HCT116 (cell line): ENCODE measurements at regions not wholly inside any gene's neighbourhood (a gene's known extent, or its start where the extent isn't known, plus 50 kb on each side); places are given as distances from the start of the nearest gene placed in this dataset.

ENCODE experiments used
- ATAC-seq: fragments of 200-7000 bp; cut with Tn5 transposase; 2 replicates; pipeline ENCODE4 v1.9.1; 2020; ENCODE audit warnings: mild to moderate bottlenecking, moderate library complexity
- BruUV-seq: library from RNA; stranded (reverse); fragments of 400-500 nt; replicated peaks from 2 replicates; lab custom pipeline; 2021; lab: Mats Ljungman, UMichigan
- CTCF ChIA-PET: fragments of 300-600 bp; sonication (Branson Sonifier 250); formaldehyde crosslinking; loops from one replicate; lab custom pipeline; 2021; ENCODE audit warnings: antibody characterized with exemption; lab: Charles Lee
- POLR2A ChIA-PET: fragments of 300-600, 350-600 bp; sonication (Branson Sonifier 250); formaldehyde crosslinking; loops from one replicate; lab custom pipeline; 2021; ENCODE audit warnings: antibody characterized with exemption; lab: Charles Lee
- RAD21 ChIA-PET, 2 experiments: fragments of 300-600 bp; sonication (Branson Sonifier 250); formaldehyde crosslinking; loops; one replicate each; lab custom pipeline; 2023; ENCODE audit warnings: low total read pairs in 2 of 2; ENCODE audit not compliant: uncharacterized antibody in 2 of 2, unreplicated experiment in 2 of 2, low non-redundant PET in 1 of 2; lab: Charles Lee
- DNase-seq: peaks from one replicate; pipeline ENCODE4 v3.0.0-alpha.2; 2010; ENCODE audit warnings: low read depth, low spot score
- H2AFZ ChIP-seq: fragments of 200-600 bp; shearing (Covaris generic), sonication (generic); 2 replicates; pipeline ENCODE4 v1.6.1; 2017; ENCODE audit warnings: low read depth, mixed run types, mixed read lengths, antibody characterized with exemption, low read length; ENCODE audit not compliant: poor library complexity, severe bottlenecking
- H3K27ac ChIP-seq: 2 replicates; pipeline ENCODE4 v1.5.1; 2012; ENCODE audit warnings: low read depth, low read length
- H3K27me3 ChIP-seq: fragments of 200-600 bp; sonication (generic); 2 replicates; pipeline ENCODE4 v1.6.1; 2016; ENCODE audit warnings: mixed run types, low read length, mixed read lengths; ENCODE audit not compliant: insufficient read depth
- H3K36me3 ChIP-seq, 2 experiments: fragments of 200-500 bp in 1 of 2; fragments of 200-600 bp in 1 of 2; sonication (Bioruptor generic) in 1 of 2; sonication (generic) in 1 of 2; 2 replicates each; pipeline versions ENCODE4 v1.5.1 to v1.6.1; 2014 to 2016; ENCODE audit warnings: low read length in 2 of 2, inconsistent platforms in 1 of 2, mixed read lengths in 1 of 2, mixed run types in 1 of 2; ENCODE audit not compliant: insufficient read depth in 2 of 2, control insufficient read depth in 1 of 2
- H3K4me1 ChIP-seq, 2 experiments: fragments of 200-600 bp in 1 of 2; sonication (generic) in 1 of 2; 2 replicates each; pipeline versions ENCODE4 v1.5.1 to v1.6.1; 2012 to 2017; ENCODE audit warnings: low read length in 2 of 2, inconsistent platforms in 1 of 2, mild to moderate bottlenecking in 1 of 2, mixed read lengths in 1 of 2, mixed run types in 1 of 2, moderate library complexity in 1 of 2; ENCODE audit not compliant: insufficient read depth in 2 of 2, control insufficient read depth in 1 of 2
- H3K4me2 ChIP-seq: fragments of 200-600 bp; sonication (generic); 2 replicates; pipeline ENCODE4 v1.6.1; 2017; ENCODE audit warnings: mixed run types, low read length, mixed read lengths
- H3K4me3 ChIP-seq, 2 experiments: fragments of 200-600 bp in 1 of 2; sonication (generic) in 1 of 2; replicated peaks in 1 of 2; 2 replicates each; pipeline ENCODE4 v1.5.1; 2011 to 2016; ENCODE audit warnings: low read length in 2 of 2, control low read depth in 1 of 2, low read depth in 1 of 2, mild to moderate bottlenecking in 1 of 2, mixed read lengths in 1 of 2, mixed run types in 1 of 2
- H3K79me2 ChIP-seq: fragments of 200-600 bp; sonication (generic); 2 replicates; pipeline ENCODE4 v1.6.1; 2017; ENCODE audit warnings: mild to moderate bottlenecking, mixed run types, low read length, moderate library complexity, mixed read lengths; ENCODE audit not compliant: insufficient read depth
- H3K9ac ChIP-seq: fragments of 200-600 bp; sonication (generic); 2 replicates; pipeline ENCODE4 v1.6.1; 2016; ENCODE audit warnings: low read length, mixed read lengths
- H3K9me2 ChIP-seq: fragments of 200-600 bp; sonication (generic), shearing (Covaris generic); 2 replicates; pipeline ENCODE4 v1.6.1; 2017; ENCODE audit warnings: mixed run types, mild to moderate bottlenecking, moderate library complexity; ENCODE audit not compliant: insufficient read depth
- H3K9me3 ChIP-seq, 2 experiments: fragments of 200-500 bp in 1 of 2; fragments of 200-600 bp in 1 of 2; sonication (Bioruptor generic) in 1 of 2; sonication (generic) in 1 of 2; 2 replicates each; pipeline ENCODE4 v1.6.1; 2014 to 2017; ENCODE audit warnings: low read length in 2 of 2, mixed read lengths in 2 of 2, inconsistent platforms in 1 of 2, low read depth in 1 of 2, mild to moderate bottlenecking in 1 of 2, mixed run types in 1 of 2, moderate library complexity in 1 of 2; ENCODE audit not compliant: control insufficient read depth in 1 of 2, insufficient read depth in 1 of 2
- H4K20me1 ChIP-seq: fragments of 200-600 bp; sonication (generic), shearing (Covaris generic); 2 replicates; pipeline ENCODE4 v1.6.1; 2017; ENCODE audit warnings: mixed run types, mild to moderate bottlenecking, moderate library complexity; ENCODE audit not compliant: insufficient read depth
- CBX3 ChIP-seq: IDR thresholded peaks from 2 replicates; pipeline ENCODE4 v1.6.1; 2012; ENCODE audit warnings: low read depth
- EGR1 ChIP-seq: IDR thresholded peaks from 2 replicates; pipeline ENCODE4 v1.6.1; 2012; ENCODE audit warnings: low read depth
- ELF1 ChIP-seq: IDR thresholded peaks from 2 replicates; pipeline ENCODE4 v1.6.1; 2012; ENCODE audit warnings: low read depth, borderline replicate concordance
- EZH2phosphoT487 ChIP-seq: fragments of 200-600 bp; IDR thresholded peaks from 2 replicates; pipeline ENCODE4 v1.6.1; 2018; ENCODE audit warnings: antibody characterized with exemption, borderline replicate concordance
- FOSL1 ChIP-seq: IDR thresholded peaks from 2 replicates; pipeline ENCODE4 v1.6.1; 2012; ENCODE audit warnings: low read depth
- POLR2A ChIP-seq: IDR thresholded peaks from 2 replicates; pipeline ENCODE4 v1.7.0; 2011; ENCODE audit warnings: borderline replicate concordance; ENCODE audit not compliant: insufficient read depth, insufficient read length; ENCODE audit errors: extremely low read depth
- POLR2AphosphoS5 ChIP-seq: IDR thresholded peaks from 2 replicates; pipeline ENCODE4 v1.6.1; 2011; ENCODE audit warnings: mild to moderate bottlenecking, low read depth, low read length, moderate library complexity
- RAD21 ChIP-seq: IDR thresholded peaks from 2 replicates; pipeline ENCODE4 v1.6.1; 2012; ENCODE audit warnings: low read depth, mild to moderate bottlenecking
- SP1 ChIP-seq: IDR thresholded peaks from 2 replicates; pipeline ENCODE4 v1.6.1; 2012; ENCODE audit warnings: low read depth
- SRF ChIP-seq: IDR thresholded peaks from 2 replicates; pipeline ENCODE4 v1.6.1; 2012; ENCODE audit warnings: low read depth
- TCF7L2 ChIP-seq: IDR thresholded peaks from 2 replicates; pipeline ENCODE4 v1.7.0; 2011; ENCODE audit warnings: borderline replicate concordance, inconsistent platforms; ENCODE audit not compliant: insufficient read depth, insufficient read length; ENCODE audit errors: extremely low read depth
- ZFX ChIP-seq: fragments of 450-650 bp; IDR thresholded peaks from 2 replicates; pipeline ENCODE4 v1.6.1; 2017
- ZNF274 ChIP-seq: fragments of 200-500 bp; sonication (Bioruptor generic); IDR thresholded peaks from 2 replicates; pipeline ENCODE4 v1.6.1; 2014; ENCODE audit warnings: mild to moderate bottlenecking, low read depth, low read length, inconsistent platforms
- intact Hi-C: fragments of 100-400 bp; cut with micrococcal nuclease; formaldehyde crosslinking; loops from 2 replicates; pipeline ENCODE4 v1.10.0; 2022
- TF ChIP-seq, protein P1 (sequence below): IDR thresholded peaks from 2 replicates; pipeline ENCODE4 v1.6.1; 2012; ENCODE audit warnings: low read depth
- TF ChIP-seq, protein P2 (sequence below): IDR thresholded peaks from 2 replicates; pipeline ENCODE4 v1.6.1; 2012
- TF ChIP-seq, protein P3 (sequence below): IDR thresholded peaks from 2 replicates; pipeline ENCODE4 v1.6.1; 2012

DNA sequence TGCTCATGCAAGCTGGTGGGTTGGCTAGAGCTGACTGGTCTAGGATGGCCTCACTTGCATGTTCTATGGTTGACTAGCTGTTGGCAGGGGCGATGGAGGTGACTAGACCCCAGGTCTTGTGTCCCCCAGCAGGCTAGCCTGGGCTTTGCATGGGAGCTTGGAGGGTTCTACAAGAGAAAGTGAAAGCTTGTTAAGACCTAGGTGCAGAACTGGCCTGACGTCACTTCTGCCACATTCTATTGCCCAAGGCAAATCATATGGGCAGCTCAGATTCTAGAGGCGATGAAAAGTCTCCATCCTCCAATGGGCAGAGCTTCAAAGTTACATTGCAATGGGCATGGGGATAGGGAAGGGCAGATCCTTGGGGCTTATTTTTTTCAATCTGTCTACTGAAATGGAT is 170.9 kb downstream of the MIAT start (continued):
- TF ChIP-seq, protein P1, sequence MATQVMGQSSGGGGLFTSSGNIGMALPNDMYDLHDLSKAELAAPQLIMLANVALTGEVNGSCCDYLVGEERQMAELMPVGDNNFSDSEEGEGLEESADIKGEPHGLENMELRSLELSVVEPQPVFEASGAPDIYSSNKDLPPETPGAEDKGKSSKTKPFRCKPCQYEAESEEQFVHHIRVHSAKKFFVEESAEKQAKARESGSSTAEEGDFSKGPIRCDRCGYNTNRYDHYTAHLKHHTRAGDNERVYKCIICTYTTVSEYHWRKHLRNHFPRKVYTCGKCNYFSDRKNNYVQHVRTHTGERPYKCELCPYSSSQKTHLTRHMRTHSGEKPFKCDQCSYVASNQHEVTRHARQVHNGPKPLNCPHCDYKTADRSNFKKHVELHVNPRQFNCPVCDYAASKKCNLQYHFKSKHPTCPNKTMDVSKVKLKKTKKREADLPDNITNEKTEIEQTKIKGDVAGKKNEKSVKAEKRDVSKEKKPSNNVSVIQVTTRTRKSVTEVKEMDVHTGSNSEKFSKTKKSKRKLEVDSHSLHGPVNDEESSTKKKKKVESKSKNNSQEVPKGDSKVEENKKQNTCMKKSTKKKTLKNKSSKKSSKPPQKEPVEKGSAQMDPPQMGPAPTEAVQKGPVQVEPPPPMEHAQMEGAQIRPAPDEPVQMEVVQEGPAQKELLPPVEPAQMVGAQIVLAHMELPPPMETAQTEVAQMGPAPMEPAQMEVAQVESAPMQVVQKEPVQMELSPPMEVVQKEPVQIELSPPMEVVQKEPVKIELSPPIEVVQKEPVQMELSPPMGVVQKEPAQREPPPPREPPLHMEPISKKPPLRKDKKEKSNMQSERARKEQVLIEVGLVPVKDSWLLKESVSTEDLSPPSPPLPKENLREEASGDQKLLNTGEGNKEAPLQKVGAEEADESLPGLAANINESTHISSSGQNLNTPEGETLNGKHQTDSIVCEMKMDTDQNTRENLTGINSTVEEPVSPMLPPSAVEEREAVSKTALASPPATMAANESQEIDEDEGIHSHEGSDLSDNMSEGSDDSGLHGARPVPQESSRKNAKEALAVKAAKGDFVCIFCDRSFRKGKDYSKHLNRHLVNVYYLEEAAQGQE = no peak
- no peak for TF ChIP-seq EGR1
- no peak for TF ChIP-seq POLR2A
- no peak for TF ChIP-seq CBX3
- no peak for TF ChIP-seq RAD21
- TF ChIP-seq TCF7L2 = no peak
- no peak for TF ChIP-seq EZH2phosphoT487
- TF ChIP-seq, protein P2, sequence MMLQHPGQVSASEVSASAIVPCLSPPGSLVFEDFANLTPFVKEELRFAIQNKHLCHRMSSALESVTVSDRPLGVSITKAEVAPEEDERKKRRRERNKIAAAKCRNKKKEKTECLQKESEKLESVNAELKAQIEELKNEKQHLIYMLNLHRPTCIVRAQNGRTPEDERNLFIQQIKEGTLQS = no peak
- TF ChIP-seq ZNF274 = no peak

DNA sequence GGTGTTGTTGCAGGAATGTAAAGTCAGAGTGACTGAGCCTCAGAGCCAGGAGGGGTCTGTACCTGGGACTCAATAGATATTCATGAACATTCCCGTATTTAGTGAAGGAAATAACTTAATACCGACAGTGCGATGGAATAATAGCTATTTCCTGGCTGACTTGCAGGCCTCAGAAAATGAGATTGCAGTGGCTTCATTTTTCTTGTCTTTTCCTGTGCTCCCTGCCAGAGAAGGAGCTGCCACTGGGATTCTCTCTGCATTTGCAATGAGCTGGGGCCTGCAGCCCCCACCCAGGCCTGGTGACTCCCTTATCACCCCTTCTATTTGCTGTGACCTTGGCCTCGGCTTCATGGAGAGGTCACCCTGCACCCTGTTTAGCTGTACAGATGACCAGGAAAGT is 173.4 kb downstream of the MIAT start:
- RAD21 ChIA-PET = no interaction called here
- no peak overlapping the region for H3K27ac ChIP-seq
- ATAC-seq (no peak), DNase-seq (no peak)
- no peaks in the 10 kb centered on the region for H4K20me1 ChIP-seq
- H3K27me3 ChIP-seq = peaks cover 10% of the 10 kb centered on the region; the same call in 1 of the 2 replicates
- no peaks in the 10 kb centered on the region for H3K4me1 ChIP-seq
- BruUV-seq = no TSS peak
- CTCF ChIA-PET = no interaction called here
- no peak overlapping the region for H3K4me2 ChIP-seq
- no peaks in the 10 kb centered on the region for H3K9me2 ChIP-seq
- no peak overlapping the region for H3K9ac ChIP-seq
- intact Hi-C loops = no loop called here
- H3K36me3 ChIP-seq = no peaks in the 10 kb centered on the region
- H3K9me3 ChIP-seq = no peaks in the 10 kb centered on the region
- no peak overlapping the region for H3K4me3 ChIP-seq
- POLR2A ChIA-PET = no interaction called here
- no peak overlapping the region for H2AFZ ChIP-seq
- H3K79me2 ChIP-seq = no peaks in the 10 kb centered on the region
- TF ChIP-seq ELF1 (no peak), POLR2A (no peak), SP1 (no peak), EGR1 (no peak), ZFX (no peak), SRF (no peak), RAD21 (no peak), FOSL1 (no peak), POLR2AphosphoS5 (no peak)
- TF ChIP-seq, protein P1 = no peak
- TF ChIP-seq, protein P2 = no peak
- TF ChIP-seq, protein P3, sequence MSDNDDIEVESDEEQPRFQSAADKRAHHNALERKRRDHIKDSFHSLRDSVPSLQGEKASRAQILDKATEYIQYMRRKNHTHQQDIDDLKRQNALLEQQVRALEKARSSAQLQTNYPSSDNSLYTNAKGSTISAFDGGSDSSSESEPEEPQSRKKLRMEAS = no peak
